IMR-90 (cell line): ENCODE measurements at regions not wholly inside any gene's neighbourhood (a gene's known extent, or its start where the extent isn't known, plus 50 kb on each side); places are given as distances from the start of the nearest gene placed in this dataset.

Source experiments
- ATAC-seq: fragments of 200-7000 bp; cut with Tn5 transposase; 2 replicates; pipeline ENCODE4 v1.9.1; 2020; ENCODE audit warnings: low read depth, mild to moderate bottlenecking, moderate library complexity
- BruUV-seq: library from RNA; stranded (reverse); fragments of 400-500 nt; replicated peaks from 2 replicates; lab custom pipeline; 2021; lab: Mats Ljungman, UMichigan
- CTCF ChIA-PET: fragments of 300-600 bp; formaldehyde crosslinking; extraction: SDS; loops from one replicate; lab custom pipeline; 2021; ENCODE audit warnings: antibody characterized with exemption; lab: Yijun Ruan, JAX
- POLR2A ChIA-PET: fragments of 300-600 bp; sonication (Branson Sonifier 250); formaldehyde crosslinking; loops from one replicate; lab custom pipeline; 2022; ENCODE audit warnings: antibody characterized with exemption; ENCODE audit not compliant: unreplicated experiment; lab: Charles Lee
- DNase-seq: peaks from one replicate; pipeline ENCODE4 v3.0.0; 2013
- H2AFZ ChIP-seq: replicated peaks from 2 replicates; pipeline ENCODE3; 2013; ENCODE audit warnings: low read length, mild to moderate bottlenecking; ENCODE audit not compliant: poor library complexity
- H2AK5ac ChIP-seq: 2 replicates; pipeline ENCODE4 v1.6.1; 2013; ENCODE audit warnings: low read depth, low read length, inconsistent platforms
- H2AK9ac ChIP-seq: replicated peaks from 2 replicates; pipeline ENCODE3; 2013; ENCODE audit warnings: mild to moderate bottlenecking, low read depth, low read length, moderate library complexity; ENCODE audit not compliant: poor library complexity
- H2BK120ac ChIP-seq: 2 replicates; pipeline ENCODE4 v1.6.1; 2013; ENCODE audit warnings: low read depth, low read length, inconsistent platforms
- H2BK15ac ChIP-seq: 3 replicates; pipeline ENCODE4 v1.6.1; 2013; ENCODE audit warnings: low read depth, low read length, inconsistent platforms
- H2BK20ac ChIP-seq: 2 replicates; pipeline ENCODE4 v1.6.1; 2013; ENCODE audit warnings: low read depth, mild to moderate bottlenecking, inconsistent platforms, low read length, moderate library complexity
- H2BK5ac ChIP-seq: 2 replicates; pipeline ENCODE4 v1.6.1; 2013; ENCODE audit warnings: mild to moderate bottlenecking, low read depth, low read length, inconsistent platforms; ENCODE audit not compliant: poor library complexity, severe bottlenecking
- H3K14ac ChIP-seq: replicated peaks from 2 replicates; pipeline ENCODE4 v1.6.1; 2013; ENCODE audit warnings: low read depth, low read length, inconsistent platforms
- H3K18ac ChIP-seq: 2 replicates; pipeline ENCODE4 v1.6.1; 2013; ENCODE audit warnings: low read depth, low read length, control low read depth
- H3K23ac ChIP-seq: 2 replicates; pipeline ENCODE4 v1.6.1; 2013; ENCODE audit warnings: low read depth, low read length, inconsistent platforms
- H3K27ac ChIP-seq: 2 replicates; pipeline ENCODE4 v1.5.1; 2013; ENCODE audit warnings: mild to moderate bottlenecking, control low read depth, low read length; ENCODE audit not compliant: insufficient read depth
- H3K27me3 ChIP-seq: 2 replicates; pipeline ENCODE4 v1.6.1; 2013; ENCODE audit warnings: low read length; ENCODE audit not compliant: control insufficient read depth, insufficient read depth
- H3K36me3 ChIP-seq: 2 replicates; pipeline ENCODE4 v1.6.1; 2013; ENCODE audit warnings: low read length, mixed read lengths; ENCODE audit not compliant: control insufficient read depth, insufficient read depth
- H3K4ac ChIP-seq: 2 replicates; pipeline ENCODE4 v1.6.1; 2013; ENCODE audit warnings: low read depth, low read length, inconsistent platforms
- H3K4me1 ChIP-seq: 2 replicates; pipeline ENCODE4 v1.6.1; 2013; ENCODE audit warnings: low read length, mixed read lengths; ENCODE audit not compliant: control insufficient read depth, insufficient read depth
- H3K4me2 ChIP-seq: 2 replicates; pipeline ENCODE4 v1.6.1; 2013; ENCODE audit warnings: low read depth, mild to moderate bottlenecking, control low read depth, low read length, moderate library complexity
- H3K4me3 ChIP-seq: 2 replicates; pipeline ENCODE4 v1.5.1; 2013; ENCODE audit warnings: low read depth, mild to moderate bottlenecking, control low read depth, low read length, moderate library complexity; ENCODE audit not compliant: insufficient read depth
- H3K56ac ChIP-seq: 2 replicates; pipeline ENCODE4 v1.6.1; 2013; ENCODE audit warnings: low read length, inconsistent platforms; ENCODE audit not compliant: insufficient read depth; ENCODE audit errors: extremely low read depth
- H3K79me1 ChIP-seq, 2 experiments: 2 replicates each; pipeline ENCODE4 v1.6.1; 2013; ENCODE audit warnings: low read length in 2 of 2, inconsistent platforms in 1 of 2, low read depth in 1 of 2
- H3K9ac ChIP-seq: 2 replicates; pipeline ENCODE4 v1.6.1; 2013; ENCODE audit warnings: low read depth, low read length, control low read depth
- H3K9me1 ChIP-seq: 2 replicates; pipeline ENCODE4 v1.6.1; 2013; ENCODE audit warnings: low read length, inconsistent platforms; ENCODE audit not compliant: insufficient read depth
- H3K9me3 ChIP-seq: 2 replicates; pipeline ENCODE4 v1.6.1; 2013; ENCODE audit warnings: low read length; ENCODE audit not compliant: control insufficient read depth, insufficient read depth
- H4K20me1 ChIP-seq: 2 replicates; pipeline ENCODE4 v1.6.1; 2013; ENCODE audit warnings: low read length, inconsistent platforms; ENCODE audit not compliant: insufficient read depth
- H4K5ac ChIP-seq: 2 replicates; pipeline ENCODE4 v1.6.1; 2013; ENCODE audit warnings: mild to moderate bottlenecking, low read depth, low read length, control low read depth
- H4K8ac ChIP-seq, 2 experiments: 2 replicates each; pipeline ENCODE4 v1.6.1; 2013; ENCODE audit warnings: low read depth in 2 of 2, low read length in 2 of 2, control low read depth in 1 of 2, inconsistent platforms in 1 of 2
- H4K91ac ChIP-seq: 2 replicates; pipeline ENCODE4 v1.6.1; 2013; ENCODE audit warnings: low read depth, low read length, inconsistent platforms; ENCODE audit not compliant: insufficient read depth
- BHLHE40 ChIP-seq: fragments of 150-350 bp; IDR thresholded peaks from 2 replicates; pipeline ENCODE4 v1.6.1; 2016; ENCODE audit warnings: mild to moderate bottlenecking, low read depth, low read length
- CEBPB ChIP-seq: IDR thresholded peaks from 2 replicates; pipeline ENCODE4 v1.6.1; 2012; ENCODE audit warnings: low read depth, low read length, improper control_type of control experiment
- CHD1 ChIP-seq: IDR thresholded peaks from 2 replicates; pipeline ENCODE4 v1.6.1; 2012; ENCODE audit warnings: low read depth, low read length, improper control_type of control experiment
- MAZ ChIP-seq: IDR thresholded peaks from 2 replicates; pipeline ENCODE4 v1.6.1; 2012; ENCODE audit warnings: low read depth, mild to moderate bottlenecking, low read length, improper control_type of control experiment, moderate library complexity, borderline replicate concordance
- MXI1 ChIP-seq: IDR thresholded peaks from 2 replicates; pipeline ENCODE4 v1.6.1; 2012; ENCODE audit warnings: low read depth, mild to moderate bottlenecking, low read length, moderate library complexity, borderline replicate concordance
- NFE2L2 ChIP-seq: fragments of 150-350 bp; IDR thresholded peaks from 2 replicates; pipeline ENCODE4 v1.6.1; 2016; ENCODE audit warnings: low read depth, mild to moderate bottlenecking, low read length
- RAD21 ChIP-seq: IDR thresholded peaks from 2 replicates; pipeline ENCODE4 v1.6.1; 2012; ENCODE audit warnings: low read length, improper control_type of control experiment
- RCOR1 ChIP-seq: IDR thresholded peaks from 2 replicates; pipeline ENCODE4 v1.6.1; 2012; ENCODE audit warnings: mild to moderate bottlenecking, low read length, improper control_type of control experiment; ENCODE audit not compliant: insufficient replicate concordance
- RFX5 ChIP-seq: IDR thresholded peaks from 2 replicates; pipeline ENCODE4 v1.8.0; 2012; ENCODE audit warnings: low read depth, mild to moderate bottlenecking, low read length, moderate library complexity
- SMC3 ChIP-seq: fragments of 150-350 bp; IDR thresholded peaks from 2 replicates; pipeline ENCODE4 v1.6.1; 2016; ENCODE audit warnings: low read depth, mild to moderate bottlenecking, antibody characterized with exemption, low read length, moderate library complexity
- WGBS, 2 experiments: methylation state at CpG; one replicate each; pipeline versions ENCODE4 v1.1.5 to v1.1.7; 2013; ENCODE audit warnings: missing lambda C conversion rate in 2 of 2; ENCODE audit not compliant: insufficient read length in 1 of 2; ENCODE audit errors: extremely low coverage in 2 of 2; 5-methylcytosine and 5-hydroxymethylcytosine counted together
- dilution Hi-C: fragments of 300-500 bp; cut with HindIII; formaldehyde crosslinking; loops from one replicate; pipeline ENCODE4 v1.14.3; 2018; ENCODE audit warnings: low sequenced_read_pairs; ENCODE audit not compliant: unreplicated experiment
- in situ Hi-C: fragments of 300-500 bp; cut with MboI; formaldehyde crosslinking; loops from 3 replicates; pipeline ENCODE4 v1.14.3; 2019; ENCODE audit warnings: low sequenced_read_pairs, inconsistent platforms, mixed read lengths
- intact Hi-C: fragments of 100-400 bp; cut with micrococcal nuclease; formaldehyde crosslinking; loops from 2 replicates; pipeline ENCODE4 v1.10.0; 2022
- TF ChIP-seq, protein P1 (sequence below): conservative IDR thresholded peaks from 2 replicates; pipeline ENCODE4 v1.5.1; 2012; ENCODE audit warnings: mild to moderate bottlenecking, low read depth, low read length, improper control_type of control experiment
- TF ChIP-seq, protein P2 (sequence below): fragments of 150-350 bp; IDR thresholded peaks from 2 replicates; pipeline ENCODE4 v1.6.1; 2017; ENCODE audit warnings: mild to moderate bottlenecking, antibody characterized with exemption, low read length, low read depth
- TF ChIP-seq, protein P3 (sequence below): fragments of 150-350 bp; IDR thresholded peaks from 2 replicates; pipeline ENCODE4 v1.6.1; 2016; ENCODE audit warnings: low read depth, mild to moderate bottlenecking, low read length, moderate library complexity, borderline replicate concordance

GRCh38 chr2:205885492-205886099, 200.4 kb downstream of the INO80D start:
- H2AFZ ChIP-seq: peak overlapping the region; percentile 82
- dilution Hi-C loops (no loop called here), intact Hi-C loops (loop anchor here (1.0 to 5.0 kb wide), 3 partner anchors 119 to 1558 kb away; no protein-coding TSS in a partner anchor), in situ Hi-C loops (loop anchor here (10.0 kb wide), 1 partner anchor 111 kb away; no protein-coding TSS in a partner anchor)
- H2BK15ac ChIP-seq: no peak overlapping the region
- H2BK20ac ChIP-seq: no peak overlapping the region
- no peak overlapping the region for H4K91ac ChIP-seq
- no peaks in the 10 kb centered on the region for H3K36me3 ChIP-seq
- H3K56ac ChIP-seq: no peak overlapping the region
- no peak overlapping the region for H4K8ac ChIP-seq
- no peak overlapping the region for H3K9ac ChIP-seq
- H3K9me1 ChIP-seq: no peaks in the 10 kb centered on the region
- no peak overlapping the region for H3K18ac ChIP-seq
- H3K27ac ChIP-seq: no peak overlapping the region
- H3K4me2 ChIP-seq: no peak overlapping the region
- no peak overlapping the region for H3K14ac ChIP-seq
- no peaks in the 10 kb centered on the region for H3K9me3 ChIP-seq
- no TSS peak for BruUV-seq
- H3K79me1 ChIP-seq: no peaks in the 10 kb centered on the region
- no peak overlapping the region for H3K4ac ChIP-seq
- TF ChIP-seq SMC3 (peak; percentile 88), MAZ (no peak), CEBPB (no peak), NFE2L2 (no peak), RAD21 (peak; percentile 95), CHD1 (no peak), BHLHE40 (no peak), RCOR1 (no peak), MXI1 (no peak), RFX5 (no peak)
- TF ChIP-seq, protein P1, sequence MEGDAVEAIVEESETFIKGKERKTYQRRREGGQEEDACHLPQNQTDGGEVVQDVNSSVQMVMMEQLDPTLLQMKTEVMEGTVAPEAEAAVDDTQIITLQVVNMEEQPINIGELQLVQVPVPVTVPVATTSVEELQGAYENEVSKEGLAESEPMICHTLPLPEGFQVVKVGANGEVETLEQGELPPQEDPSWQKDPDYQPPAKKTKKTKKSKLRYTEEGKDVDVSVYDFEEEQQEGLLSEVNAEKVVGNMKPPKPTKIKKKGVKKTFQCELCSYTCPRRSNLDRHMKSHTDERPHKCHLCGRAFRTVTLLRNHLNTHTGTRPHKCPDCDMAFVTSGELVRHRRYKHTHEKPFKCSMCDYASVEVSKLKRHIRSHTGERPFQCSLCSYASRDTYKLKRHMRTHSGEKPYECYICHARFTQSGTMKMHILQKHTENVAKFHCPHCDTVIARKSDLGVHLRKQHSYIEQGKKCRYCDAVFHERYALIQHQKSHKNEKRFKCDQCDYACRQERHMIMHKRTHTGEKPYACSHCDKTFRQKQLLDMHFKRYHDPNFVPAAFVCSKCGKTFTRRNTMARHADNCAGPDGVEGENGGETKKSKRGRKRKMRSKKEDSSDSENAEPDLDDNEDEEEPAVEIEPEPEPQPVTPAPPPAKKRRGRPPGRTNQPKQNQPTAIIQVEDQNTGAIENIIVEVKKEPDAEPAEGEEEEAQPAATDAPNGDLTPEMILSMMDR: peak; percentile 93
- TF ChIP-seq, protein P2, sequence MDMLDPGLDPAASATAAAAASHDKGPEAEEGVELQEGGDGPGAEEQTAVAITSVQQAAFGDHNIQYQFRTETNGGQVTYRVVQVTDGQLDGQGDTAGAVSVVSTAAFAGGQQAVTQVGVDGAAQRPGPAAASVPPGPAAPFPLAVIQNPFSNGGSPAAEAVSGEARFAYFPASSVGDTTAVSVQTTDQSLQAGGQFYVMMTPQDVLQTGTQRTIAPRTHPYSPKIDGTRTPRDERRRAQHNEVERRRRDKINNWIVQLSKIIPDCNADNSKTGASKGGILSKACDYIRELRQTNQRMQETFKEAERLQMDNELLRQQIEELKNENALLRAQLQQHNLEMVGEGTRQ: no peak
- TF ChIP-seq, protein P3, sequence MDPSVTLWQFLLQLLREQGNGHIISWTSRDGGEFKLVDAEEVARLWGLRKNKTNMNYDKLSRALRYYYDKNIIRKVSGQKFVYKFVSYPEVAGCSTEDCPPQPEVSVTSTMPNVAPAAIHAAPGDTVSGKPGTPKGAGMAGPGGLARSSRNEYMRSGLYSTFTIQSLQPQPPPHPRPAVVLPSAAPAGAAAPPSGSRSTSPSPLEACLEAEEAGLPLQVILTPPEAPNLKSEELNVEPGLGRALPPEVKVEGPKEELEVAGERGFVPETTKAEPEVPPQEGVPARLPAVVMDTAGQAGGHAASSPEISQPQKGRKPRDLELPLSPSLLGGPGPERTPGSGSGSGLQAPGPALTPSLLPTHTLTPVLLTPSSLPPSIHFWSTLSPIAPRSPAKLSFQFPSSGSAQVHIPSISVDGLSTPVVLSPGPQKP: no peak
- ATAC-seq: peak; percentile 94
- no peak overlapping the region for H2AK9ac ChIP-seq
- no peak overlapping the region for H2BK120ac ChIP-seq
- 85% methylated on average over 5 of the region's 23 CpGs; no CpG with 5 or more reads in 1 of the 2 experiments for WGBS, 2 experiments
- H2AK5ac ChIP-seq: no peak overlapping the region
- no peak overlapping the region for H3K4me3 ChIP-seq
- no peak overlapping the region for H4K5ac ChIP-seq
- no peak overlapping the region for H2BK5ac ChIP-seq
- ChIA-PET CTCF (no interaction called here), POLR2A (no interaction called here)
- H3K4me1 ChIP-seq: no peaks in the 10 kb centered on the region
- DNase-seq: peak; percentile 72
- H3K23ac ChIP-seq: no peak overlapping the region
- H4K20me1 ChIP-seq: no peaks in the 10 kb centered on the region
- peaks cover 6% of the 10 kb centered on the region for H3K27me3 ChIP-seq
